AG09319 (cell line): ENCODE measurements at regions not wholly inside any gene's neighbourhood (a gene's known extent, or its start where the extent isn't known, plus 50 kb on each side); places are given as distances from the start of the nearest gene placed in this dataset.
"Not testable (repeated sequence)": the region's sequence is repeated elsewhere in the genome, so short reads cannot be mapped to it uniquely, and the experiment has no call there.

Source experiments
- DNase-seq: peaks from one replicate; pipeline ENCODE4 v3.0.0-alpha.2; 2010; ENCODE audit warnings: low read depth; ENCODE audit errors: extremely low read depth
- CTCF ChIP-seq: IDR thresholded peaks from 2 replicates; pipeline ENCODE4 v1.5.1; 2011; ENCODE audit warnings: low read depth, mild to moderate bottlenecking, inconsistent platforms, low read length, moderate library complexity

GRCh38 chr3:26307787-26308186 lies 314.8 kb upstream of the LRRC3B start:
- TF ChIP-seq CTCF = no peak
- DNase-seq = no peak

- no peak for TF ChIP-seq CTCF
- no peak for DNase-seq
Measured at GRCh38 chr3:26308454-26308853, 314.1 kb upstream of the LRRC3B start.

- not testable (repeated sequence) for DNase-seq
Measured at GRCh38 chr3:26309536-26309935, 313.0 kb upstream of the LRRC3B start.

GRCh38 chr3:26312816-26313215 lies 309.8 kb upstream of the LRRC3B start:
- no peak for TF ChIP-seq CTCF
- DNase-seq = no peak

GRCh38 chr3:26316472-26316871 lies 306.1 kb upstream of the LRRC3B start:
- TF ChIP-seq CTCF = no peak
- no peak for DNase-seq

GRCh38 chr3:26323741-26324140 lies 298.8 kb upstream of the LRRC3B start:
- not testable (repeated sequence) for DNase-seq

GRCh38 chr3:26340001-26340400 lies 282.6 kb upstream of the LRRC3B start:
- no peak for TF ChIP-seq CTCF
- no peak for DNase-seq

GRCh38 chr3:26343647-26344046 lies 278.9 kb upstream of the LRRC3B start:
- DNase-seq = no peak
- TF ChIP-seq CTCF = no peak

- TF ChIP-seq CTCF = no peak
- DNase-seq = no peak
Measured at GRCh38 chr3:26345613-26346012, 277.0 kb upstream of the LRRC3B start.
